Retinal pigment epithelial cell (primary cell): ENCODE measurements at regions not wholly inside any gene's neighbourhood (a gene's known extent, or its start where the extent isn't known, plus 50 kb on each side); places are given as distances from the start of the nearest gene placed in this dataset.
A peak's percentile ranks its signal among the peaks of the same experiment; 100 is the strongest.

Source experiments
- DNase-seq: peaks from one replicate; pipeline ENCODE4 v3.0.0-alpha.2; 2010; ENCODE audit warnings: low read depth
- H3K4me3 ChIP-seq: 2 replicates; pipeline ENCODE4 v1.5.1; 2011; ENCODE audit warnings: mild to moderate bottlenecking, low read length, control low read depth, moderate library complexity
- TF ChIP-seq, protein P1 (sequence below): conservative IDR thresholded peaks from 2 replicates; pipeline ENCODE4 v1.5.1; 2011; ENCODE audit warnings: low read depth, low read length, control low read depth, inconsistent platforms

DNA sequence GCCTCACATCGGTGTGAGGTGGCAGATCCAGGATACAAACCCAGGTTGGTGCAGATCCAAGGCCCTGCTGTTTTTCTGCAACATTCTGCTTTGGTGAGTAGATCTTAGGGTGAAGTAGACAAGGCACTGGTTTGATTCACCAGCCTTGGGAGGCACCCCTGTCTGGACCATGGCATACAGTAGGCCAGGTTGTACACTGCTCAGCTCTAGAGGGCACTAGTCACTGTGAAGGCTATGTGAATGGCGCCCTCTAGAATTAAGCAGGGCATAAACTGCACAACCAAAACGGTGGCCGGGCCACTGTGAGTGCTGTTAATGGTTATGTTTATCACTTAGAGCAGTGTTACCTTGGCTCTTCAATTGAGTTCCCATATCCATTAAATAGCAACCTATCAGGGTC lies 280.6 kb upstream of the PWP1 start:
- no peak overlapping the region for H3K4me3 ChIP-seq
- TF ChIP-seq, protein P1, sequence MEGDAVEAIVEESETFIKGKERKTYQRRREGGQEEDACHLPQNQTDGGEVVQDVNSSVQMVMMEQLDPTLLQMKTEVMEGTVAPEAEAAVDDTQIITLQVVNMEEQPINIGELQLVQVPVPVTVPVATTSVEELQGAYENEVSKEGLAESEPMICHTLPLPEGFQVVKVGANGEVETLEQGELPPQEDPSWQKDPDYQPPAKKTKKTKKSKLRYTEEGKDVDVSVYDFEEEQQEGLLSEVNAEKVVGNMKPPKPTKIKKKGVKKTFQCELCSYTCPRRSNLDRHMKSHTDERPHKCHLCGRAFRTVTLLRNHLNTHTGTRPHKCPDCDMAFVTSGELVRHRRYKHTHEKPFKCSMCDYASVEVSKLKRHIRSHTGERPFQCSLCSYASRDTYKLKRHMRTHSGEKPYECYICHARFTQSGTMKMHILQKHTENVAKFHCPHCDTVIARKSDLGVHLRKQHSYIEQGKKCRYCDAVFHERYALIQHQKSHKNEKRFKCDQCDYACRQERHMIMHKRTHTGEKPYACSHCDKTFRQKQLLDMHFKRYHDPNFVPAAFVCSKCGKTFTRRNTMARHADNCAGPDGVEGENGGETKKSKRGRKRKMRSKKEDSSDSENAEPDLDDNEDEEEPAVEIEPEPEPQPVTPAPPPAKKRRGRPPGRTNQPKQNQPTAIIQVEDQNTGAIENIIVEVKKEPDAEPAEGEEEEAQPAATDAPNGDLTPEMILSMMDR = peak; percentile 75
- DNase-seq = no peak

GRCh38 chr12:107405436-107405835 lies 280.2 kb upstream of the PWP1 start:
- TF ChIP-seq, protein P1 = no peak
- no peak for DNase-seq
- H3K4me3 ChIP-seq = no peak overlapping the region

DNA sequence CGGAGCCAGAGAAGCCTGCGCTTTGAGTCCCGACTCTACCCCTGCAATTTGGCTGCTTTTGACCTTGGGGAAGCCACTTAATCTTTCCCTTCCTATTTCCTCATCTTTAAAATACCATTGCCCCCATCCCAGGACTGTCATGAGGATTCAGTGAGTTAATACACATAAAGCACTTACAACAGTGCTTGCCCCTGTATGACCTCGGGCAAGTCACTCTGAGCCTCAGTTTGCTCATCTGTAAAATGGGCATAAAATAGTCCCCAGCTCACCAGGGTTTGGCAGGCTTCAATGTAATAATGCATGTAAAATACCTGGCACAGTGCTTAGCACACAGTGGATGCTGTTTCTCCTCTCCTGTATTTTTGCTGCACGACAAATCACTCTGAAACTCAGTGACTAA lies 278.7 kb upstream of the PWP1 start:
- H3K4me3 ChIP-seq = no peak overlapping the region
- DNase-seq = no peak
- TF ChIP-seq, protein P1 = no peak

GRCh38 chr12:107411792-107412535 lies 273.6 kb upstream of the PWP1 start:
- DNase-seq = no peak
- TF ChIP-seq, protein P1 = no peak
- no peak overlapping the region for H3K4me3 ChIP-seq

DNA sequence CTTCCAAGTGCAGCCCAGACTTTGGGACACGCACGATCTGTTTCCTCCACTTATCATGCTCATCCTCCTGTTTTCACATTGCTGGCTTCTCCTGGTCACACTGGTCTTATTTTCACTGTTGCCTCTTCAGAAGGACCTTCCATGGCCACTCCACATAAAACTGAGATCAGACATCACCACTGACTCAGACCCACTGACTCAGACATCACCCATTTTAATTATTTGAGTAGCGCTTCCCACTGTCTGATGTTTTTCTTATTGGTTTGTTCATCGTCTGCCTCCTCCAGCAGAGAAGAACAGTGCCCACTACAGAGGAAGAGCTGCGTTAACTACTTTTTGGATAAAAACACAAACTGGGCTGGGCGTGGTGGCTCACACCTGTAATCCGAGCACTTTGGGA lies 270.5 kb upstream of the PWP1 start:
- TF ChIP-seq, protein P1 = no peak
- no peak overlapping the region for H3K4me3 ChIP-seq
- DNase-seq = no peak

GRCh38 chr12:107415834-107416233 lies 269.8 kb upstream of the PWP1 start:
- no peak overlapping the region for H3K4me3 ChIP-seq
- TF ChIP-seq, protein P1 = no peak
- DNase-seq = peak; percentile 66

DNA sequence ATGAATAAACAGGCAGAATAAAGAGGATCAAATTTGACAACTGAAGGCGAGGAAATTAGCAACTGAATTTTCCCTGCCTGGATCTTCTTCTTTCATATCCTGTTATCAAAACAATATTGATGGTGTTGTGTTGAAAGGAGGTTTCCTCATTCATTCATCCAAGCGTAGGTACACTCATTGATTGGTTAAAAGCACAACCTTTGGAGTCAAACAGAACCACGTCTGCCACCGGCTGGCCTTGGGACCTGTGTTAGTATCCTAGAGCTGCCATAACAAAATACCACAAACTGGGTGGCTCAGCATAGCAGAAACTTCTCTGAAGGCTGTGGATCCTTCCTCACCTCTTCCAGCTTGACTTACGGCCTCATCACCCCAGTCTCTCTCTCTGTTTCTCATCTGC lies 268.6 kb upstream of the PWP1 start:
- H3K4me3 ChIP-seq = no peak overlapping the region
- no peak for DNase-seq
- TF ChIP-seq, protein P1 = no peak
